Endothelial cell of umbilical vein (primary cell): ENCODE measurements at regions not wholly inside any gene's neighbourhood (a gene's known extent, or its start where the extent isn't known, plus 50 kb on each side); places are given as distances from the start of the nearest gene placed in this dataset.
"Not testable (repeated sequence)": the region's sequence is repeated elsewhere in the genome, so short reads cannot be mapped to it uniquely, and the experiment has no call there.

Experiments used
- BruUV-seq: library from RNA; stranded (reverse); fragments of 400-500 nt; replicated peaks from 2 replicates; lab custom pipeline; 2021; lab: Mats Ljungman, UMichigan
- CTCF ChIA-PET: fragments of 300-600, 350-600 bp; sonication (Branson Sonifier 250); formaldehyde crosslinking; loops from one replicate; lab custom pipeline; 2021; ENCODE audit warnings: antibody characterized with exemption, inconsistent platforms; lab: Charles Lee
- POLR2A ChIA-PET: fragments of 300-600, 350-600 bp; sonication (Branson Sonifier 250); formaldehyde crosslinking; loops from one replicate; lab custom pipeline; 2021; ENCODE audit warnings: antibody characterized with exemption, inconsistent platforms; lab: Charles Lee
- DNase-seq: peaks from one replicate; pipeline ENCODE4 v3.0.0-alpha.2; 2011; ENCODE audit warnings: low read depth, low spot score
- FAIRE-seq: peaks from 2 replicates; lab custom pipeline; 2011; peaks lifted over from hg19 to GRCh38; lab: Jason Lieb, UNC
- H2AFZ ChIP-seq: 2 replicates; pipeline ENCODE4 v1.6.0; 2012; ENCODE audit warnings: low read depth, low read length, control low read depth, inconsistent platforms
- H3K27ac ChIP-seq: 2 replicates; pipeline ENCODE4 v1.5.1; 2011; ENCODE audit warnings: low read depth, mild to moderate bottlenecking, control low read depth, low read length, moderate library complexity; ENCODE audit not compliant: insufficient read depth
- H3K27me3 ChIP-seq, 2 experiments: 2 replicates each; pipeline versions ENCODE4 v1.6.0 to v1.6.1; 2011; ENCODE audit warnings: low read length in 2 of 2, mixed read lengths in 1 of 2; ENCODE audit not compliant: control insufficient read depth in 2 of 2, insufficient read depth in 2 of 2
- H3K36me3 ChIP-seq, 2 experiments: 2 replicates in 1 of 2; 3 replicates in 1 of 2; pipeline ENCODE4 v1.5.1; 2011; ENCODE audit warnings: low read length in 2 of 2, mild to moderate bottlenecking in 1 of 2, moderate library complexity in 1 of 2; ENCODE audit not compliant: control insufficient read depth in 2 of 2, insufficient read depth in 2 of 2; ENCODE audit errors: extremely low read depth in 1 of 2
- H3K4me1 ChIP-seq: 3 replicates; pipeline ENCODE4 v1.5.1; 2011; ENCODE audit warnings: mild to moderate bottlenecking, low read length; ENCODE audit not compliant: control insufficient read depth, insufficient read depth; ENCODE audit errors: extremely low read depth
- H3K4me2 ChIP-seq: 2 replicates; pipeline ENCODE4 v1.6.1; 2011; ENCODE audit warnings: low read length, control low read depth, mixed read lengths; ENCODE audit not compliant: insufficient read depth
- H3K4me3 ChIP-seq, 3 experiments: fragments of 200-600 bp in 1 of 3; sonication (generic), shearing (Covaris generic) in 1 of 3; replicated peaks in 1 of 3; 2 replicates each; pipeline ENCODE4 v1.5.1; 2011 to 2016; ENCODE audit warnings: control low read depth in 3 of 3, low read length in 3 of 3, mild to moderate bottlenecking in 2 of 3, inconsistent platforms in 1 of 3, low read depth in 1 of 3, moderate library complexity in 1 of 3; ENCODE audit not compliant: insufficient read depth in 1 of 3
- H3K79me2 ChIP-seq: 2 replicates; pipeline ENCODE4 v1.6.0; 2012; ENCODE audit warnings: low read length, inconsistent platforms; ENCODE audit not compliant: control insufficient read depth, insufficient read depth
- H3K9ac ChIP-seq: replicated peaks from 2 replicates; pipeline ENCODE3; 2011; ENCODE audit warnings: low read length, control low read depth; ENCODE audit not compliant: insufficient read depth; ENCODE audit errors: extremely low read depth
- H3K9me1 ChIP-seq: replicated peaks from 3 replicates; pipeline ENCODE4 v1.6.0; 2011; ENCODE audit warnings: mild to moderate bottlenecking, low read length; ENCODE audit not compliant: control insufficient read depth, insufficient read depth; ENCODE audit errors: extremely low read depth
- H3K9me3 ChIP-seq: replicated peaks from 2 replicates; pipeline ENCODE4 v1.5.1; 2012; ENCODE audit warnings: low read length, inconsistent platforms; ENCODE audit not compliant: control insufficient read depth, insufficient read depth
- H4K20me1 ChIP-seq: replicated peaks from 2 replicates; pipeline ENCODE3; 2011; ENCODE audit warnings: mild to moderate bottlenecking, low read length; ENCODE audit not compliant: control insufficient read depth, insufficient read depth; ENCODE audit errors: extremely low read depth
- EZH2 ChIP-seq: IDR thresholded peaks from 2 replicates; pipeline ENCODE4 v1.6.1; 2012; ENCODE audit warnings: borderline replicate concordance, low read depth, mild to moderate bottlenecking, moderate library complexity, low read length, inconsistent platforms; ENCODE audit not compliant: severe bottlenecking
- FOS ChIP-seq: IDR thresholded peaks from 2 replicates; pipeline ENCODE4 v1.6.1; 2011; ENCODE audit warnings: mild to moderate bottlenecking, low read length, moderate library complexity, borderline replicate concordance; ENCODE audit not compliant: insufficient read depth
- GATA2 ChIP-seq: IDR thresholded peaks from 2 replicates; pipeline ENCODE4 v1.7.0; 2011; ENCODE audit warnings: low read depth, mild to moderate bottlenecking, moderate library complexity, mixed read lengths, low read length; ENCODE audit not compliant: insufficient read length, insufficient read depth
- JUN ChIP-seq: IDR thresholded peaks from 2 replicates; pipeline ENCODE4 v1.6.1; 2011; ENCODE audit warnings: borderline replicate concordance, low read depth; ENCODE audit not compliant: insufficient read length, insufficient read depth
- MAX ChIP-seq: IDR thresholded peaks from 2 replicates; pipeline ENCODE4 v1.6.1; 2011; ENCODE audit not compliant: insufficient read depth, insufficient read length
- POLR2A ChIP-seq: IDR thresholded peaks from 2 replicates; pipeline ENCODE4 v1.6.1; 2012; ENCODE audit warnings: low read depth, mild to moderate bottlenecking, control low read depth, low read length
- dilution Hi-C: fragments of 300-500 bp; cut with MboI; formaldehyde crosslinking; loops from one replicate; pipeline ENCODE4 v1.15.0; 2019; ENCODE audit warnings: low sequenced_read_pairs; ENCODE audit not compliant: extremely low pct_ligation_motif_present
- intact Hi-C: fragments of 100-400 bp; cut with micrococcal nuclease; formaldehyde crosslinking; loops from one replicate; pipeline ENCODE4 v1.10.0; 2022

- dilution Hi-C loops (no loop called here), intact Hi-C loops (no loop called here)
- H3K79me2 ChIP-seq: no peaks in the 10 kb centered on the region
- ChIA-PET POLR2A (no interaction called here), CTCF (no interaction called here)
- H3K27me3 ChIP-seq: no peaks in the 10 kb centered on the region
- no peak overlapping the region for H3K9ac ChIP-seq
- H3K9me3 ChIP-seq: peaks cover 1% of the 10 kb centered on the region
- no peak for DNase-seq
- no peaks in the 10 kb centered on the region for H3K4me1 ChIP-seq
- no peak for TF ChIP-seq MAX
- TF ChIP-seq POLR2A: no peak
- no peak for TF ChIP-seq FOS
- no peak for TF ChIP-seq GATA2
- no peak for TF ChIP-seq JUN
- no peak for TF ChIP-seq EZH2
- H4K20me1 ChIP-seq: no peaks in the 10 kb centered on the region
- no peak overlapping the region for H3K4me2 ChIP-seq
- no peaks in the 10 kb centered on the region for H3K9me1 ChIP-seq
- no TSS peak for BruUV-seq
- no peak overlapping the region for H3K27ac ChIP-seq
- H3K36me3 ChIP-seq: no peaks in the 10 kb centered on the region
- H3K4me3 ChIP-seq: no peak overlapping the region
- H2AFZ ChIP-seq: no peak overlapping the region
- no peak for FAIRE-seq
Observed at GRCh38 chr20:54792688-54793087, 317.3 kb downstream of the DOK5 start.

- FAIRE-seq, DNase-seq, H3K4me1 ChIP-seq, POLR2A ChIA-PET, H3K9ac ChIP-seq, H3K79me2 ChIP-seq, H3K27me3 ChIP-seq, H3K9me3 ChIP-seq, H3K36me3 ChIP-seq, H4K20me1 ChIP-seq, H3K4me2 ChIP-seq, CTCF ChIA-PET, H3K4me3 ChIP-seq, H2AFZ ChIP-seq, H3K9me1 ChIP-seq, BruUV-seq, H3K27ac ChIP-seq, intact Hi-C loops, dilution Hi-C loops: not testable (repeated sequence)
Observed at GRCh38 chr20:54788260-54788659, 312.9 kb downstream of the DOK5 start.

- H3K9ac ChIP-seq, H3K79me2 ChIP-seq, H3K27me3 ChIP-seq, POLR2A ChIA-PET, CTCF ChIA-PET, H3K4me1 ChIP-seq, BruUV-seq, H3K36me3 ChIP-seq, H4K20me1 ChIP-seq, H3K4me2 ChIP-seq, intact Hi-C loops, dilution Hi-C loops, H3K9me3 ChIP-seq, H3K9me1 ChIP-seq, FAIRE-seq, H3K27ac ChIP-seq, H2AFZ ChIP-seq, DNase-seq, H3K4me3 ChIP-seq: not testable (repeated sequence)
Observed at GRCh38 chr20:54782758-54783157, 307.4 kb downstream of the DOK5 start.
